Esophagus squamous epithelium (tissue), 4 donors: ENCODE measurements at regions not wholly inside any gene's neighbourhood (a gene's known extent, or its start where the extent isn't known, plus 50 kb on each side); places are given as distances from the start of the nearest gene placed in this dataset.

Source experiments
- CTCF ChIP-seq, 6 experiments: fragments of 450-650 bp in 4 of 6; fragments of 200-600 bp in 2 of 6; sonication (generic) in 2 of 6; IDR thresholded peaks; one replicate each; pipeline ENCODE4 v1.5.1; 2016 to 2019; ENCODE audit warnings: antibody characterized with exemption in 6 of 6, mild to moderate bottlenecking in 4 of 6, moderate library complexity in 4 of 6
- POLR2A ChIP-seq, 4 donors: fragments of 450-650 bp; IDR thresholded peaks; one replicate each; pipeline ENCODE4 v1.6.1; 2017; ENCODE audit warnings: antibody characterized with exemption in 4 of 4, mild to moderate bottlenecking in 4 of 4, moderate library complexity in 3 of 4

- TF ChIP-seq CTCF (IDR thresholded peaks at IDR 0.05): no peak
- TF ChIP-seq POLR2A (IDR thresholded peaks at IDR 0.05): no peak
Observed at GRCh38 chr6:8881663-8882062, 446.3 kb upstream of the SLC35B3 start.
